ENCODE measurements at regions not wholly inside any gene's neighbourhood (a gene's known extent, or its start where the extent isn't known, plus 50 kb on each side); places are given as distances from the start of the nearest gene placed in this dataset.

DNA sequence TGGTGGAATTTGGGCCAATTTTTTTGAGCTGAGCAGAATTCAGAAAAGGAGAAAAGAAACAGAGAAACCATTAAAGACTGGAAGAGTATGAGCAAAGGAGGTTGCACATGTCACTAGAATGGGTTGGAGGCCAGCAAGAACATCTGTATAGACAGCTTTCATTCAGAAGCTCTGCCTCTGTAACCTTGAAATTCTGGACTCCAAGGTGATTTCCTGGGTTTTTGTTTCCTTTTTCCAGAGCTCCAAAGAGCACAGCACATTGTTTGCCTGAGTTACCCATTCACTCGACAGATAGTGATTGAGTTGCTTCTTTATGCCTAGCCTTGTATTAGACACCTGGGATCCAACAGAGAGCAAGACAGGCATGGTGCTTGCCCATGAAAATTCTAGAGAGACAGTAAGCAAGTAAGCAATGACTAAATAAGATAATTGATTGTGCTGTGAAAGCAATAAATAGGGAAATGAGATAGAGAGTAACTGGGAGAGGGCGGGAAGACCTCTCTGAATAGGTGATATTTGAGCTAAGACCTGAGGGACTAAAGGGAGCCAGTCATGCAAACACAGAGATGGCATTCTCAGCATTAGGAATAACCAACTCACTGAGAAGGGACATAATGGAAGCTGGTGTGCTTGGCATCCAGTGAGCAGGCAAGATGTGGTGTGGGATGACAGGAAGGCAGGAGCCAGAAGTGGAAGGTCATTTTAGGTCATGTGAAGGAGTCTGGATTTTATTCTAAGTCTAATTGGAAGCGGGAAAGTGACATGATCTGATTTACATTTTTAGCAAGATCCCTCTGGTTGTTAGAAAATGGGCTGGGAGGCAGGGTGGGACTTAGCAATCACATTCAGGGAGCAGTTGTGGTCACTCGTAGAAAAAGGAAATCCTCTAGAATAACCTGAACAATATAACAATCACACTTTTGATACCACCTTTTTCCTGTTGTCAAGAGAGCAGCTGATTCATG lies 197.5 kb downstream of the HS3ST3A1 start:
- Histone ChIP-seq H4K8ac (replicated peaks; ENCODE audit: insufficient read length, low read depth, low read length) (no peak overlapping the region), H2AK5ac (ENCODE audit: insufficient read length, low read length) (no peak overlapping the region), H2BK20ac (ENCODE audit: low read depth, low read length, poor library complexity, severe bottlenecking) (no peak overlapping the region), H3K9me3 (ENCODE audit: control insufficient read depth, low read depth, low read length) (no peaks in the 10 kb centered on the region), H3K14ac (ENCODE audit: insufficient read depth, low read length) (no peak overlapping the region), H4K20me1 (ENCODE audit: control insufficient read depth, insufficient read depth, insufficient read length) (no peaks in the 10 kb centered on the region), H2BK5ac (ENCODE audit: insufficient read length, low read length) (no peak overlapping the region), H3K23ac (ENCODE audit: insufficient read length, low read depth, low read length) (no peak overlapping the region), H3K27me3 (ENCODE audit: insufficient read depth, low read length) (no peaks in the 10 kb centered on the region), H2AFZ (ENCODE audit: low read length) (no peak overlapping the region), H2BK15ac (ENCODE audit: low read depth, low read length) (no peak overlapping the region), H3K4me1 (ENCODE audit: insufficient read depth, low read length) (peaks cover 4% of the 10 kb centered on the region; the same call in 1 of the 2 replicates), H3K18ac (ENCODE audit: insufficient read length, low read depth, low read length) (no peak overlapping the region), H4K5ac (ENCODE audit: insufficient read length, low read depth, low read length) (no peak overlapping the region), H3K4ac (ENCODE audit: low read depth, low read length) (no peak overlapping the region), H3K9ac (ENCODE audit: extremely low read depth, insufficient read length, low read length) (no peak overlapping the region), H2BK12ac (ENCODE audit: insufficient read length, low read depth, low read length) (no peak overlapping the region), H3T11ph (ENCODE audit: low read length) (no peak overlapping the region), H4K91ac (ENCODE audit: insufficient read length, low read depth, low read length) (no peak overlapping the region), H3K56ac (ENCODE audit: insufficient read length, low read depth, low read length) (no peak overlapping the region), H3K4me2 (ENCODE audit: insufficient read depth, insufficient read length, low read length) (no peak overlapping the region), H3K23me2 (ENCODE audit: insufficient read length, low read depth, low read length, poor library complexity, severe bottlenecking) (no peaks in the 10 kb centered on the region), H3K79me1 (ENCODE audit: insufficient read depth, low read depth, low read length, poor library complexity, severe bottlenecking) (no peaks in the 10 kb centered on the region), H2BK120ac (ENCODE audit: low read depth, low read length, poor library complexity, severe bottlenecking) (no peak overlapping the region), H3K79me2 (ENCODE audit: insufficient read depth, low read length) (no peaks in the 10 kb centered on the region), H3K27ac (ENCODE audit: insufficient read length, low read depth, low read length) (no peak overlapping the region)
- TF ChIP-seq, protein P1, sequence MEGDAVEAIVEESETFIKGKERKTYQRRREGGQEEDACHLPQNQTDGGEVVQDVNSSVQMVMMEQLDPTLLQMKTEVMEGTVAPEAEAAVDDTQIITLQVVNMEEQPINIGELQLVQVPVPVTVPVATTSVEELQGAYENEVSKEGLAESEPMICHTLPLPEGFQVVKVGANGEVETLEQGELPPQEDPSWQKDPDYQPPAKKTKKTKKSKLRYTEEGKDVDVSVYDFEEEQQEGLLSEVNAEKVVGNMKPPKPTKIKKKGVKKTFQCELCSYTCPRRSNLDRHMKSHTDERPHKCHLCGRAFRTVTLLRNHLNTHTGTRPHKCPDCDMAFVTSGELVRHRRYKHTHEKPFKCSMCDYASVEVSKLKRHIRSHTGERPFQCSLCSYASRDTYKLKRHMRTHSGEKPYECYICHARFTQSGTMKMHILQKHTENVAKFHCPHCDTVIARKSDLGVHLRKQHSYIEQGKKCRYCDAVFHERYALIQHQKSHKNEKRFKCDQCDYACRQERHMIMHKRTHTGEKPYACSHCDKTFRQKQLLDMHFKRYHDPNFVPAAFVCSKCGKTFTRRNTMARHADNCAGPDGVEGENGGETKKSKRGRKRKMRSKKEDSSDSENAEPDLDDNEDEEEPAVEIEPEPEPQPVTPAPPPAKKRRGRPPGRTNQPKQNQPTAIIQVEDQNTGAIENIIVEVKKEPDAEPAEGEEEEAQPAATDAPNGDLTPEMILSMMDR (conservative IDR thresholded peaks at IDR 0.05): no peak
- peaks cover 14% of the 10 kb centered on the region in 2 experiments for H3K4me1 Mint-ChIP-seq
- DNase-seq: no peak
- H3K36me3 Mint-ChIP-seq (ENCODE audit: insufficient read depth in 1 of 3, low read depth in 3 of 3): peaks cover 0 to 2% (median 0%) of the 10 kb centered on the region in 3 experiments; a peak in 1 of 7 replicates
- no peak overlapping the region for H3K27ac Mint-ChIP-seq
- no peak overlapping the region; a peak in 2 of 5 replicates for H3K4me3 Mint-ChIP-seq
- peaks cover 0 to 2% of the 10 kb centered on the region in 2 experiments; a peak in 1 of 5 replicates for H3K9me3 Mint-ChIP-seq
- no CpG with 5 or more reads among the region's 4 CpGs for WGBS (ENCODE audit: extremely low coverage, insufficient read length, low lambda C conversion rate)
- H3K27me3 Mint-ChIP-seq (ENCODE audit: low read depth): no peaks in the 10 kb centered on the region

All from H9 (cell line).